ENCODE measurements at regions not wholly inside any gene's neighbourhood (a gene's known extent, or its start where the extent isn't known, plus 50 kb on each side); places are given as distances from the start of the nearest gene placed in this dataset.

DNA sequence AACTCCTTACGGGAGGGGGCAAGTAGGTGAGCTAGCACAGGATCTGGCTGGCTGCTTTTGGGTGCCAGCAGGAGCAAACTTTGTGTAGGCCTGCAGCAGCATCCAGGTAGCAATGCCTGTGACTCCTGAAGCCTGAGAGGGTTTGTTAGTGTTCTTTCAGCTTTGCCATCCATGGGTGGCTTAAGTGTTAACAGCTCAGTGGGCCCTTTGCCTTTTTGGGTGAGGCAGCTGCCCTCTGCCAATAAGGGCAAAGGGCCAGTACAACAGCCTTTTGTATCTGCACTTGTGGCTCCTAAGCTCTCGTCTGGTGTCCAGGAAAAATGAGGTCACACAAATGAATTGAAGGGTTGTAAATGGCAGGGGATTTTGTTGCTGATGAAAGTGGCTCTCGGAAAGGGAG lies 359.0 kb upstream of the CHRM2 start:
- TF ChIP-seq, protein P1, sequence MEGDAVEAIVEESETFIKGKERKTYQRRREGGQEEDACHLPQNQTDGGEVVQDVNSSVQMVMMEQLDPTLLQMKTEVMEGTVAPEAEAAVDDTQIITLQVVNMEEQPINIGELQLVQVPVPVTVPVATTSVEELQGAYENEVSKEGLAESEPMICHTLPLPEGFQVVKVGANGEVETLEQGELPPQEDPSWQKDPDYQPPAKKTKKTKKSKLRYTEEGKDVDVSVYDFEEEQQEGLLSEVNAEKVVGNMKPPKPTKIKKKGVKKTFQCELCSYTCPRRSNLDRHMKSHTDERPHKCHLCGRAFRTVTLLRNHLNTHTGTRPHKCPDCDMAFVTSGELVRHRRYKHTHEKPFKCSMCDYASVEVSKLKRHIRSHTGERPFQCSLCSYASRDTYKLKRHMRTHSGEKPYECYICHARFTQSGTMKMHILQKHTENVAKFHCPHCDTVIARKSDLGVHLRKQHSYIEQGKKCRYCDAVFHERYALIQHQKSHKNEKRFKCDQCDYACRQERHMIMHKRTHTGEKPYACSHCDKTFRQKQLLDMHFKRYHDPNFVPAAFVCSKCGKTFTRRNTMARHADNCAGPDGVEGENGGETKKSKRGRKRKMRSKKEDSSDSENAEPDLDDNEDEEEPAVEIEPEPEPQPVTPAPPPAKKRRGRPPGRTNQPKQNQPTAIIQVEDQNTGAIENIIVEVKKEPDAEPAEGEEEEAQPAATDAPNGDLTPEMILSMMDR (IDR thresholded peaks at IDR 0.05; ENCODE audit: poor library complexity) = no peak
- no peak for TF ChIP-seq EZH2phosphoT487 (IDR thresholded peaks at IDR 0.05; ENCODE audit: low read depth, severe bottlenecking, unreplicated experiment)
- no peak for TF ChIP-seq EZH2 (IDR thresholded peaks at IDR 0.05; ENCODE audit: borderline replicate concordance)
